ENCODE measurements at regions not wholly inside any gene's neighbourhood (a gene's known extent, or its start where the extent isn't known, plus 50 kb on each side); places are given as distances from the start of the nearest gene placed in this dataset.

- Histone ChIP-seq H3K4me1 (no peaks in the 10 kb centered on the region), H3K4me3 (no peak overlapping the region), H3K27me3 (ENCODE audit: low read depth) (no peaks in the 10 kb centered on the region), H3K27ac (no peak overlapping the region), H3K9me3 (peaks cover 5% of the 10 kb centered on the region), H3K36me3 (no peaks in the 10 kb centered on the region)
- intact Hi-C loops (cut with DNase I), result no loop called here
- ATAC-seq, result no peak
- TF ChIP-seq, protein P1, sequence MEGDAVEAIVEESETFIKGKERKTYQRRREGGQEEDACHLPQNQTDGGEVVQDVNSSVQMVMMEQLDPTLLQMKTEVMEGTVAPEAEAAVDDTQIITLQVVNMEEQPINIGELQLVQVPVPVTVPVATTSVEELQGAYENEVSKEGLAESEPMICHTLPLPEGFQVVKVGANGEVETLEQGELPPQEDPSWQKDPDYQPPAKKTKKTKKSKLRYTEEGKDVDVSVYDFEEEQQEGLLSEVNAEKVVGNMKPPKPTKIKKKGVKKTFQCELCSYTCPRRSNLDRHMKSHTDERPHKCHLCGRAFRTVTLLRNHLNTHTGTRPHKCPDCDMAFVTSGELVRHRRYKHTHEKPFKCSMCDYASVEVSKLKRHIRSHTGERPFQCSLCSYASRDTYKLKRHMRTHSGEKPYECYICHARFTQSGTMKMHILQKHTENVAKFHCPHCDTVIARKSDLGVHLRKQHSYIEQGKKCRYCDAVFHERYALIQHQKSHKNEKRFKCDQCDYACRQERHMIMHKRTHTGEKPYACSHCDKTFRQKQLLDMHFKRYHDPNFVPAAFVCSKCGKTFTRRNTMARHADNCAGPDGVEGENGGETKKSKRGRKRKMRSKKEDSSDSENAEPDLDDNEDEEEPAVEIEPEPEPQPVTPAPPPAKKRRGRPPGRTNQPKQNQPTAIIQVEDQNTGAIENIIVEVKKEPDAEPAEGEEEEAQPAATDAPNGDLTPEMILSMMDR (IDR thresholded peaks at IDR 0.05), result no peak
- no peak for DNase-seq
These were observed 63.3 kb upstream of the IRX5 start for GRCh38 chr16:54867302-54867832.

DNA sequence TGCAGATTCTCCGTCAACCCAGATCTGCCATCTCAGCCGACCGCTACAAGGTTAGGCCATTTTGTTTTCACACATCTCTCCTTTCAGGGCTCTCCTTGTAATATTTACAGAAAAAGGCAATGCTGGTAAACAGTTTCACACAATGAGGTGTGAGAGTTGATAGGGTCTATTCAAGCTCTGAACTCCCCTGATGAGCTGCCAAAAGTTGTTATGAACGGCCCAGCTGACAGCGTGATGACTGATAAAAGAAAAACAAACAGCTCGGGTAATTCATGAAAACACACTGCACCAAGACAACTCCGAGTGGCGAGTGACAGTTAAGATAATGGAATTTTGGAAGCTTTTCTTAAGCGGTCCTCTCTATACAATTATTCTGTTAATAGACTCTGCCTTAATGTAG is 68.1 kb upstream of the IRX5 start:
- H3K27ac ChIP-seq, result no peak overlapping the region
- no peak for ATAC-seq
- no peaks in the 10 kb centered on the region for H3K4me1 ChIP-seq
- no peak for DNase-seq
- no peak overlapping the region for H3K4me3 ChIP-seq
- H3K36me3 ChIP-seq, result no peaks in the 10 kb centered on the region
- intact Hi-C loops (cut with DNase I), result no loop called here
- no peaks in the 10 kb centered on the region for H3K27me3 ChIP-seq (ENCODE audit: low read depth)
- H3K9me3 ChIP-seq, result no peaks in the 10 kb centered on the region
- TF ChIP-seq, protein P1 (IDR thresholded peaks at IDR 0.05), result no peak

- intact Hi-C loops (cut with DNase I), result no loop called here
- ATAC-seq, result no peak
- no peak for DNase-seq
- no peaks in the 10 kb centered on the region for H3K9me3 ChIP-seq
- no peaks in the 10 kb centered on the region for H3K36me3 ChIP-seq
- H3K4me1 ChIP-seq, result no peaks in the 10 kb centered on the region
- H3K27me3 ChIP-seq (ENCODE audit: low read depth), result no peaks in the 10 kb centered on the region
- no peak overlapping the region for H3K4me3 ChIP-seq
- TF ChIP-seq, protein P1 (IDR thresholded peaks at IDR 0.05), result no peak
- H3K27ac ChIP-seq, result no peak overlapping the region
These were observed 73.8 kb upstream of the IRX5 start for GRCh38 chr16:54856871-54857270.

DNA sequence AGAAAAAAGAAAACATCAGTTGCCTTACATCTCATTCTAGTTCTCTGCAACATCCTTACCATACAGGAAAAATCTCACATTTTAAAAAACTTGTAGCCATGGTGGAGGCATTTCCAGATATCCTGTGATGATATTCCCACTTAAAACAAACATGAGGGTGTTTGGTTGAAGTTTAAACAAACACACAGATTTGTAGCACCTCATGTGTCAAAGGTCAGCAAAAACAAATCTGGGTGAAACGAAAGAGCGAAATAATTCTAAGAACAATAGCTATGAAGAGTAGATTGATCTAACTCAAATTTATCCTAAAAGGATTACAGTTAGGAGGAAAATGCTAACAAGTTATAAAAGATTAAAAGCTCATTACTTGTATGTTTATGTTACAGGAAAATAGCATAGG is 83.1 kb upstream of the IRX5 start:
- Histone ChIP-seq H3K4me3 (no peak overlapping the region), H3K4me1 (no peaks in the 10 kb centered on the region), H3K36me3 (no peaks in the 10 kb centered on the region), H3K9me3 (peaks cover 8% of the 10 kb centered on the region), H3K27ac (no peak overlapping the region), H3K27me3 (ENCODE audit: low read depth) (no peaks in the 10 kb centered on the region)
- ATAC-seq (no peak), DNase-seq (no peak)
- intact Hi-C loops (cut with DNase I), result no loop called here
- TF ChIP-seq, protein P1 (IDR thresholded peaks at IDR 0.05), result no peak

- intact Hi-C loops (cut with DNase I), result no loop called here
- H3K4me3 ChIP-seq, result no peak overlapping the region
- H3K27me3 ChIP-seq (ENCODE audit: low read depth), result no peaks in the 10 kb centered on the region
- ATAC-seq (peak; percentile 31 to 51), DNase-seq (no peak)
- peaks cover 8% of the 10 kb centered on the region for H3K9me3 ChIP-seq
- TF ChIP-seq, protein P1 (IDR thresholded peaks at IDR 0.05), result no peak
- no peaks in the 10 kb centered on the region for H3K36me3 ChIP-seq
- H3K27ac ChIP-seq, result no peak overlapping the region
- H3K4me1 ChIP-seq, result no peaks in the 10 kb centered on the region
These were observed 83.5 kb upstream of the IRX5 start for GRCh38 chr16:54847207-54847606.

DNA sequence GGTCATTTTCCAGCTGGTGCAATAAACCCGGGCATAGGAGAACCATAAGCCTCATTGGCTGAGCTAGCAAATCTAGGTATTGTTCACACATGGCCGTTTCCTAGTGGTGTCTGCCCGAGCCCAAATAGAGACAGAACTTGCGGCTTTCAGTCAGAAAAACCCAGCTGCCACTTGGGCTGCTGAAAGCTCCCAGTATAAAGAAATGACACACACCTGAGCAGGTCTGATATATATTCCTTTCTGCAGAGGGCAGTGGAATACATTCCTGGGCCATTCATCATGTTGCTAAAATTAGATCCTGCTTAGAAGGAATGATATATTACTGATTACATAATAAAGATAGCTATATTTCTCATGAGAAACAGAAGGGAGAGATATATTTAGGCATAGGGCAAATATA is 83.9 kb upstream of the IRX5 start:
- Histone ChIP-seq H3K27ac (no peak overlapping the region), H3K36me3 (no peaks in the 10 kb centered on the region), H3K27me3 (ENCODE audit: low read depth) (no peaks in the 10 kb centered on the region), H3K4me1 (no peaks in the 10 kb centered on the region), H3K4me3 (no peak overlapping the region), H3K9me3 (peaks cover 8% of the 10 kb centered on the region)
- TF ChIP-seq, protein P1 (IDR thresholded peaks at IDR 0.05), result no peak
- intact Hi-C loops (cut with DNase I), result no loop called here
- no peak for DNase-seq
- ATAC-seq, result peak in 1 of 2 donors; percentile 59

Data from lower lobe of right lung (tissue), 2 donors.